ENCODE measurements at regions not wholly inside any gene's neighbourhood (a gene's known extent, or its start where the extent isn't known, plus 50 kb on each side); places are given as distances from the start of the nearest gene placed in this dataset.

GRCh38 chr3:166897811-166898210 lies 482.3 kb downstream of the ZBBX start:
- no peak for TF ChIP-seq CTCF (IDR thresholded peaks at IDR 0.05; ENCODE audit: insufficient read depth, low read depth, low read length)

GRCh38 chr3:166889241-166889640 lies 490.9 kb downstream of the ZBBX start:
- no peak overlapping the region for H3K4me3 ChIP-seq (ENCODE audit: low read depth, low read length)
- no peak for DNase-seq (ENCODE audit: low read depth)
- no peak for TF ChIP-seq CTCF (IDR thresholded peaks at IDR 0.05; ENCODE audit: insufficient read depth, low read depth, low read length)

More at GRCh38 chr3:166897811-166898210, 482.3 kb downstream of the ZBBX start:
- DNase-seq (ENCODE audit: low read depth) = peak; percentile 13
- H3K4me3 ChIP-seq (ENCODE audit: low read depth, low read length) = no peak overlapping the region

- no peak for DNase-seq (ENCODE audit: low read depth)
- no peak overlapping the region for H3K4me3 ChIP-seq (ENCODE audit: low read depth, low read length)
- TF ChIP-seq CTCF (IDR thresholded peaks at IDR 0.05; ENCODE audit: insufficient read depth, low read depth, low read length) = no peak
Observed at GRCh38 chr3:166879661-166880060, 500.4 kb downstream of the ZBBX start.

- no peak overlapping the region for H3K4me3 ChIP-seq (ENCODE audit: low read depth, low read length)
- no peak for TF ChIP-seq CTCF (IDR thresholded peaks at IDR 0.05; ENCODE audit: insufficient read depth, low read depth, low read length)
Observed at GRCh38 chr3:166877971-166878370, 502.1 kb downstream of the ZBBX start.

GRCh38 chr3:166864473-166865467 lies 515.3 kb downstream of the ZBBX start:
- H3K4me3 ChIP-seq (ENCODE audit: low read depth, low read length) = no peak overlapping the region
- no peak for DNase-seq (ENCODE audit: low read depth)
- no peak for TF ChIP-seq CTCF (IDR thresholded peaks at IDR 0.05; ENCODE audit: insufficient read depth, low read depth, low read length)

More at GRCh38 chr3:166877971-166878370, 502.1 kb downstream of the ZBBX start:
- DNase-seq (ENCODE audit: low read depth) = no peak

GRCh38 chr3:166860217-166860616 lies 519.9 kb downstream of the ZBBX start:
- TF ChIP-seq CTCF (IDR thresholded peaks at IDR 0.05; ENCODE audit: insufficient read depth, low read depth, low read length) = no peak
- no peak for DNase-seq (ENCODE audit: low read depth)
- no peak overlapping the region for H3K4me3 ChIP-seq (ENCODE audit: low read depth, low read length)

Measured in fibroblast of villous mesenchyme (primary cell).